ENCODE measurements at regions not wholly inside any gene's neighbourhood (a gene's known extent, or its start where the extent isn't known, plus 50 kb on each side); places are given as distances from the start of the nearest gene placed in this dataset.

- Histone ChIP-seq H3K9me2 (ENCODE audit: insufficient read depth, low read length) (no peaks in the 10 kb centered on the region), H3K4me2 (ENCODE audit: low read length) (no peak overlapping the region)
- TF ChIP-seq REST (IDR thresholded peaks at IDR 0.05; ENCODE audit: borderline replicate concordance) (no peak), POLR2AphosphoS5 (IDR thresholded peaks at IDR 0.05) (no peak), EP300 (conservative IDR thresholded peaks at IDR 0.05; ENCODE audit: poor library complexity, severe bottlenecking) (no peak), EZH2 (IDR thresholded peaks at IDR 0.05; ENCODE audit: borderline replicate concordance, insufficient read depth, low read length, poor library complexity, severe bottlenecking) (no peak), CTCF (IDR thresholded peaks at IDR 0.05; ENCODE audit: poor library complexity, severe bottlenecking) (no peak), RAD21 (conservative IDR thresholded peaks at IDR 0.05) (no peak)
Observed at GRCh38 chr15:60228619-60229018, 169.2 kb downstream of the ANXA2 start.

GRCh38 chr15:60235951-60236710 is 161.7 kb downstream of the ANXA2 start:
- Histone ChIP-seq H3K27me3 (ENCODE audit: insufficient read depth, low read depth, low read length) (no peaks in the 10 kb centered on the region), H3K36me3 (ENCODE audit: insufficient read depth, low read length) (no peaks in the 10 kb centered on the region), H3K9me3 (ENCODE audit: low read length) (no peaks in the 10 kb centered on the region), H3K9me2 (ENCODE audit: insufficient read depth, low read length) (no peaks in the 10 kb centered on the region), H3F3A (ENCODE audit: insufficient read depth, low read length, poor library complexity, severe bottlenecking) (no peaks in the 10 kb centered on the region), H3K4me2 (ENCODE audit: low read length) (no peak overlapping the region), H3K79me2 (replicated peaks; ENCODE audit: insufficient read depth, low read length) (no peaks in the 10 kb centered on the region), H2AFZ (ENCODE audit: low read depth, low read length) (no peak overlapping the region), H3K4me3 (ENCODE audit: low read length) (no peak overlapping the region), H4K20me1 (ENCODE audit: insufficient read depth) (no peaks in the 10 kb centered on the region), H3K9ac (ENCODE audit: low read length) (no peak overlapping the region), H3K27ac (ENCODE audit: low read length) (no peak overlapping the region)
- TF ChIP-seq RAD21 (conservative IDR thresholded peaks at IDR 0.05) (no peak), EP300 (conservative IDR thresholded peaks at IDR 0.05; ENCODE audit: poor library complexity, severe bottlenecking) (no peak)

More at GRCh38 chr15:60228619-60229018, 169.2 kb downstream of the ANXA2 start:
- Histone ChIP-seq H3F3A (ENCODE audit: insufficient read depth, low read length, poor library complexity, severe bottlenecking) (no peaks in the 10 kb centered on the region), H3K9ac (ENCODE audit: low read length) (no peak overlapping the region), H3K79me2 (replicated peaks; ENCODE audit: insufficient read depth, low read length) (no peaks in the 10 kb centered on the region), H3K27ac (ENCODE audit: low read length) (no peak overlapping the region), H3K27me3 (ENCODE audit: insufficient read depth, low read depth, low read length) (no peaks in the 10 kb centered on the region), H4K20me1 (ENCODE audit: insufficient read depth) (no peaks in the 10 kb centered on the region), H3K4me3 (ENCODE audit: low read length) (no peak overlapping the region), H3K9me3 (ENCODE audit: low read length) (no peaks in the 10 kb centered on the region), H3K36me3 (ENCODE audit: insufficient read depth, low read length) (no peaks in the 10 kb centered on the region), H2AFZ (ENCODE audit: low read depth, low read length) (no peak overlapping the region)

- no peak overlapping the region for H2AFZ ChIP-seq (ENCODE audit: low read depth, low read length)
- H3K36me3 ChIP-seq (ENCODE audit: insufficient read depth, low read length): no peaks in the 10 kb centered on the region
- H3K9ac ChIP-seq (ENCODE audit: low read length): no peak overlapping the region
- no peak overlapping the region for H3K4me2 ChIP-seq (ENCODE audit: low read length)
- TF ChIP-seq POLR2AphosphoS5 (IDR thresholded peaks at IDR 0.05) (no peak), MXI1 (conservative IDR thresholded peaks at IDR 0.05; ENCODE audit: poor library complexity, severe bottlenecking) (no peak), TAF1 (IDR thresholded peaks at IDR 0.05; ENCODE audit: low read depth) (no peak), EP300 (conservative IDR thresholded peaks at IDR 0.05; ENCODE audit: poor library complexity, severe bottlenecking) (no peak)
- no peaks in the 10 kb centered on the region for H3K27me3 ChIP-seq (ENCODE audit: insufficient read depth, low read depth, low read length)
- no peaks in the 10 kb centered on the region for H3K79me2 ChIP-seq (replicated peaks; ENCODE audit: insufficient read depth, low read length)
- no peaks in the 10 kb centered on the region for H3K9me3 ChIP-seq (ENCODE audit: low read length)
- H3K9me2 ChIP-seq (ENCODE audit: insufficient read depth, low read length): no peaks in the 10 kb centered on the region
- no peaks in the 10 kb centered on the region for H4K20me1 ChIP-seq (ENCODE audit: insufficient read depth)
- no peaks in the 10 kb centered on the region for H3F3A ChIP-seq (ENCODE audit: insufficient read depth, low read length, poor library complexity, severe bottlenecking)
- H3K27ac ChIP-seq (ENCODE audit: low read length): no peak overlapping the region
- no peak overlapping the region for H3K4me3 ChIP-seq (ENCODE audit: low read length)
Observed at GRCh38 chr15:60237446-60237845, 160.3 kb downstream of the ANXA2 start.

Data from neural cell (in vitro differentiated cells).